A549 (cell line): ENCODE measurements at regions not wholly inside any gene's neighbourhood (a gene's known extent, or its start where the extent isn't known, plus 50 kb on each side); places are given as distances from the start of the nearest gene placed in this dataset.

Experiments
- JUN ChIP-seq, 2 experiments: fragments of >200 bp; sonication (Bioruptor Twin); formaldehyde crosslinking; IDR thresholded peaks; 2 replicates in 1 of 2; 3 replicates in 1 of 2; pipeline ENCODE4 v1.6.1; 2016 to 2017
- MAZ ChIP-seq: fragments of 150-350 bp; IDR thresholded peaks from 2 replicates; pipeline ENCODE4 v1.6.1; 2014; ENCODE audit warnings: antibody characterized with exemption, low read depth, low read length, borderline replicate concordance
- MYC ChIP-seq: IDR thresholded peaks from 2 replicates; pipeline ENCODE4 v1.6.1; 2012; ENCODE audit warnings: mild to moderate bottlenecking, inconsistent platforms, low read length, improper control_type of control experiment, borderline replicate concordance
- POLR2A ChIP-seq: IDR thresholded peaks from 2 replicates; pipeline ENCODE4 v1.6.1; 2012; ENCODE audit warnings: mild to moderate bottlenecking, low read length
- RNF2 ChIP-seq: fragments of 200-600 bp; sonication (generic); IDR thresholded peaks from 2 replicates; pipeline ENCODE4 v1.6.1; 2016; ENCODE audit warnings: low read depth, mild to moderate bottlenecking, antibody characterized with exemption, moderate library complexity, borderline replicate concordance
- SMC3 ChIP-seq: fragments of >200 bp; sonication (Bioruptor Twin); formaldehyde crosslinking; IDR thresholded peaks from 3 replicates; pipeline ENCODE4 v1.6.1; 2018; ENCODE audit warnings: inconsistent platforms
- TF ChIP-seq, protein P1 (sequence below): fragments of >200 bp; sonication (Bioruptor Twin); formaldehyde crosslinking; IDR thresholded peaks from 3 replicates; pipeline ENCODE4 v1.5.1; 2016

DNA sequence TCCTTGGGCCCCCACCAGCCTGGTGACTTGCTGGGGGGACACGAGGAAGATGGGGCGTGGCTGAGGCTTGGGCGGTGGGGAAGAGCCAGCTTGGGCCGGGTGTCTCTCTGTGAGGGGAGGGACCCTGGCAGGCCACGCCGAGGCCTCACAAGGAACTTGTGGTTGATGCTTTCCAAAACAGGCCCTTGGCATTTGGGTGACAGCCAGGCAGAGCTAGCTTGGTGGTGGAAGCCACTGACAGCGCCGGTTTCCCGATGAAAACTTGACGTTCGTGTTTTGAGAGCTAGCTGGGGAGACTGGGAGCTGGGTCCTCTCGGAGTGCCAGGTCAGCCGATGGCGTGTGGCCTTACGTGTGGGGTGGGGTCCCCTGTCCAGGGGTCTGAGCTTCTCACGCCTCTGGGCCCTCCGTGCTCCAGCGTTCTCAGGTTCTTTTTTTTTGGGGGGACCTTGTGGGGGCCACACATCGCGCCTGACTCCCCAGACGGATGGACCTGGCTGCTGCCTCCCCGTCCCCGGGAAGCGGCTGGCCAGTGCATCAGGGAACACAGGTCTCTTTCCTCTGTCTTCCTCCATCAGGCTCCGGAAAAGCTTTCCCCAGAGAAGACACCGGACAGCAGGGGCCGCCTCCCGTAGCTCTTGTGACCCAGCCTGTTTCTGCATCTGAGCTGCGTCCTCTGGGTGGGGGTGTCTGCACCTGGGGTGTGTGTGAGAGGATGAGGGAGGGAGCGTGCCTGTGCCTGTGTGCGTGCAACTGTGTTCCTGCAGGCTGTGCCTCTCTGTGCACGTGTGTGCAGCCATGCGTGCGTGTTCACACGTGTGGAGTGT, 129.3 kb upstream of the LPCAT1 start:
- no peak for TF ChIP-seq SMC3
- no peak for TF ChIP-seq RNF2
- no peak for TF ChIP-seq POLR2A
- TF ChIP-seq, protein P1, sequence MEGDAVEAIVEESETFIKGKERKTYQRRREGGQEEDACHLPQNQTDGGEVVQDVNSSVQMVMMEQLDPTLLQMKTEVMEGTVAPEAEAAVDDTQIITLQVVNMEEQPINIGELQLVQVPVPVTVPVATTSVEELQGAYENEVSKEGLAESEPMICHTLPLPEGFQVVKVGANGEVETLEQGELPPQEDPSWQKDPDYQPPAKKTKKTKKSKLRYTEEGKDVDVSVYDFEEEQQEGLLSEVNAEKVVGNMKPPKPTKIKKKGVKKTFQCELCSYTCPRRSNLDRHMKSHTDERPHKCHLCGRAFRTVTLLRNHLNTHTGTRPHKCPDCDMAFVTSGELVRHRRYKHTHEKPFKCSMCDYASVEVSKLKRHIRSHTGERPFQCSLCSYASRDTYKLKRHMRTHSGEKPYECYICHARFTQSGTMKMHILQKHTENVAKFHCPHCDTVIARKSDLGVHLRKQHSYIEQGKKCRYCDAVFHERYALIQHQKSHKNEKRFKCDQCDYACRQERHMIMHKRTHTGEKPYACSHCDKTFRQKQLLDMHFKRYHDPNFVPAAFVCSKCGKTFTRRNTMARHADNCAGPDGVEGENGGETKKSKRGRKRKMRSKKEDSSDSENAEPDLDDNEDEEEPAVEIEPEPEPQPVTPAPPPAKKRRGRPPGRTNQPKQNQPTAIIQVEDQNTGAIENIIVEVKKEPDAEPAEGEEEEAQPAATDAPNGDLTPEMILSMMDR: no peak
- no peak for TF ChIP-seq MYC
- no peak for TF ChIP-seq MAZ
- TF ChIP-seq JUN (IDR thresholded peaks at IDR 0.05): no peak
